Kidney epithelial cell (primary cell): ENCODE measurements at regions not wholly inside any gene's neighbourhood (a gene's known extent, or its start where the extent isn't known, plus 50 kb on each side); places are given as distances from the start of the nearest gene placed in this dataset.

ENCODE experiments used
- DNase-seq: peaks from one replicate; pipeline ENCODE4 v3.0.0-alpha.2; 2010; ENCODE audit warnings: low read depth
- H3K27me3 ChIP-seq: 2 replicates; pipeline ENCODE4 v1.6.0; 2011; ENCODE audit warnings: low read length; ENCODE audit not compliant: control insufficient read depth, insufficient read depth
- H3K36me3 ChIP-seq: 2 replicates; pipeline ENCODE4 v1.5.1; 2011; ENCODE audit warnings: low read length; ENCODE audit not compliant: control insufficient read depth, insufficient read depth
- H3K4me3 ChIP-seq: 2 replicates; pipeline ENCODE4 v1.5.1; 2011; ENCODE audit warnings: low read depth, mild to moderate bottlenecking, control low read depth, low read length
- CTCF ChIP-seq: IDR thresholded peaks from 2 replicates; pipeline ENCODE4 v1.5.1; 2011; ENCODE audit warnings: mild to moderate bottlenecking, moderate library complexity, low read length, control low read depth, inconsistent platforms; ENCODE audit not compliant: insufficient read depth, poor library complexity, severe bottlenecking

GRCh38 chr2:181762000-181762399 lies 81.7 kb upstream of the NEUROD1 start:
- Histone ChIP-seq H3K4me3 (no peak overlapping the region), H3K36me3 (no peaks in the 10 kb centered on the region), H3K27me3 (no peaks in the 10 kb centered on the region)
- no peak for DNase-seq
- no peak for TF ChIP-seq CTCF

GRCh38 chr2:181762848-181763247 lies 82.5 kb upstream of the NEUROD1 start:
- DNase-seq, result no peak
- no peaks in the 10 kb centered on the region for H3K27me3 ChIP-seq
- H3K36me3 ChIP-seq, result no peaks in the 10 kb centered on the region
- no peak overlapping the region for H3K4me3 ChIP-seq
- TF ChIP-seq CTCF, result no peak

GRCh38 chr2:181763423-181763822 lies 83.1 kb upstream of the NEUROD1 start:
- Histone ChIP-seq H3K4me3 (no peak overlapping the region), H3K27me3 (no peaks in the 10 kb centered on the region), H3K36me3 (no peaks in the 10 kb centered on the region)
- no peak for DNase-seq
- no peak for TF ChIP-seq CTCF

- no peak for DNase-seq
- TF ChIP-seq CTCF, result no peak
- no peak overlapping the region for H3K4me3 ChIP-seq
- no peaks in the 10 kb centered on the region for H3K27me3 ChIP-seq
- H3K36me3 ChIP-seq, result no peaks in the 10 kb centered on the region
Measured at GRCh38 chr2:181764095-181764963, 84.0 kb upstream of the NEUROD1 start.

GRCh38 chr2:181766129-181766528 lies 85.8 kb upstream of the NEUROD1 start:
- no peaks in the 10 kb centered on the region for H3K27me3 ChIP-seq
- no peak for DNase-seq
- no peak for TF ChIP-seq CTCF
- H3K4me3 ChIP-seq, result no peak overlapping the region
- no peaks in the 10 kb centered on the region for H3K36me3 ChIP-seq

GRCh38 chr2:181770150-181770549 lies 89.8 kb upstream of the NEUROD1 start:
- DNase-seq, result no peak
- H3K4me3 ChIP-seq, result no peak overlapping the region
- no peak for TF ChIP-seq CTCF
- H3K36me3 ChIP-seq, result no peaks in the 10 kb centered on the region
- no peaks in the 10 kb centered on the region for H3K27me3 ChIP-seq
